GM12873 (cell line): ENCODE measurements at regions not wholly inside any gene's neighbourhood (a gene's known extent, or its start where the extent isn't known, plus 50 kb on each side); places are given as distances from the start of the nearest gene placed in this dataset.

Experiments
- CTCF ChIP-seq: IDR thresholded peaks from 2 replicates; pipeline ENCODE4 v1.5.1; 2012; ENCODE audit warnings: low read depth, mild to moderate bottlenecking, moderate library complexity, low read length, control low read depth; ENCODE audit not compliant: insufficient read depth; ENCODE audit errors: missing control alignments

DNA sequence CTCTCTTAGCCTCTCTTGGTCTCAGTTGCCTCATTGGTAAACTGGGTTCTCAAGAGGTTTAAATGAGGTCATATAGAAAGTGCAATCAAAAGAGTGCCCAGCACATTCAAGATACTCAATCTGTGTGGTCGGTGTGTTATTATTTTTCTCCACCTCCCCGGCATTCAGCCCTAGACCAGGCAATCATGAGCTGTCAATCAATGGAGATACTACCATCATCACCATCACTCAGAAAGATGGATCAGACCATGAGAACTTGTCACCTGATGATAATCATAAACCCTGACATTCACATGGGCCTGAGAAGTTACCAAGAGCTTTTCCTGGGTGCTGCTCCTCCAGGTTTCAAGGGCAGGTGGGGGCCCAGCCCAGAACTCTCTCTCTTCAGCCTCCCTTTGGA lies 166.1 kb downstream of the MN1 start:
- no peak for TF ChIP-seq CTCF

GRCh38 chr22:27635852-27636251 lies 165.7 kb downstream of the MN1 start:
- TF ChIP-seq CTCF: no peak

DNA sequence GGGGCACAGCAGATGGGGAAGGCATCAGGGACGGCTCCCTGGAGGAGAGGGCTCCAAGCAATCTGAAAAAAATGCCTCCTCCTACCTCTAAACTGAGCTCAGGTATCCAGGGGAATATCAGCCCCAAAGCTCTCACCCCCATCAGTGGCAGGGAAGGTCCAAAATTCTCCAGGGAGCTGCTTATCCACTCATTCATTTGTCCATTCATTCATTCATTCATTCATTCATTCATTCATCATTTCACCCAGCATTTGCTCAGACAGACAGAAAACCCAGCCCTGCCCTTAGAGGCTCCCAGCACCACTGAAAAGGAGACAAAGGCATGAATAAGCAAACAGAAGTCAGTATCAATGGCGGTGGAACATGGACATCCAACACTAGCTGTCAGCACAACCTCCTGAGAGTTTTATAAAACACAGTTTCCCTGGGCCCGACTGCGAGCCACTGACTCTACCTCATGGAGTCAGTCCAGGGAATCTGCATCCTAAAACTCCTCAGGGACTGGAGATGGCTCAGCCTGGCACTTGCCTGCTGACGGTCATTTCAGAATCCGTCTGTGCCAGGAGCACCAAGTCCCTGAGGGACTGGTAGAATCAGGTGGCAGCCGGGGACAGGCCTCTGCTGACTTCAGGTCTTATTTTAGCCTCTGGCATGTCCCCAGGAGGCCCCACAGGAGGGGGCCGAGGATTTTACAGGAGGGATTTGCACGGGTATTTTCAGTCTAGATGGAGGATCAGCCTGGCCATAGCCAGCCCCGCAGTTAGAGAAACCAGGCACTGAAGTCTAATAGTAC lies 164.6 kb downstream of the MN1 start:
- TF ChIP-seq CTCF: no peak

GRCh38 chr22:27637604-27638003 lies 164.0 kb downstream of the MN1 start:
- no peak for TF ChIP-seq CTCF

DNA sequence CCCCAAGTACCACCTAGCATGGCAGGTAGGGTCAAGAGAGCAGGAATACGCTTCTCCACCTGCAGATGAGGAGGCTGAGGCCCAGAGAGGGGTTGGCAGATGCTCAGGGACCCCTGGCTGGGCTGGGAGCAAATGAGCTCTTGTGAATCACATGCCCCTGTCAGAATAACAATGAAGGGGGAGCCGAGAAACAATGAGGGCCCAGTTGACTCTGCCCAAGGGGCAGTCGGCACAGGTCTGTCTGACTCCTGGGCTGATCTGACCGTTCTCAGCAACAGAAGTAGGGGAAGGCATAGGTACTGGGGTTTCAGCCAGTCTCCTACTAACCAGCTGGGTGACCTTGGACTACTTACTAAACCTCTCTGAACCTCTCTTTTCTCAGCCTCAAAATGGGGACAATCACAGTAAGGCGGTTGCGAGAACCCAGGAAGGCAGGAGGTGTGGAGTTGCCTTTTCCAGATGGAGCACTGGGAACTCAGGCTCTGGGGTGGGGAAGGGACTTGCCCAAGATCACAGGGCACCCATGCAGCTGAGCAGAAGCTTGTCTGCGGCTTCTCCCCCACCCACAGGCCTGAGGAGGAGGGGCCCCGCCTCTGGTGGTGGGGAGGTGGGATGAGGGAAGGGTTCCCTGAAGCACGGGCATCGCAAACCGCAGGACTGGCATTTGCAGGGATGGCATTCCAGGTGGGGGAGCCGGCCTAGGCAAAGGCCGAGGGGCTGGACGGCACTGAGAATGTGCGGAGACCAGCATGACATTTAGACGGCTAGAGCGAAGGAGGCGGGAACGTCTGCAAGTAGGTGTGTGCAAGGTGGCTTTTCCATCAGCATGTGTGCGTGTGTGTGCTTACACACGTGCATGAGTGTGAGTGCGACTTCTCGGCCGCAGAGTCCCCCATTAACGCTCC lies 163.0 kb downstream of the MN1 start:
- TF ChIP-seq CTCF: no peak

- TF ChIP-seq CTCF: no peak
Measured at GRCh38 chr22:27639248-27640086, 162.1 kb downstream of the MN1 start.
